ENCODE measurements at regions not wholly inside any gene's neighbourhood (a gene's known extent, or its start where the extent isn't known, plus 50 kb on each side); places are given as distances from the start of the nearest gene placed in this dataset.

- no peak for DNase-seq (ENCODE audit: extremely low read depth, low read depth)
These were observed 317.2 kb downstream of the C16orf95 start for GRCh38 chr16:87000001-87000400.

- DNase-seq (ENCODE audit: extremely low read depth, low read depth): no peak
These were observed 314.3 kb downstream of the C16orf95 start for GRCh38 chr16:87002717-87003413.

- no peak for DNase-seq (ENCODE audit: extremely low read depth, low read depth)
These were observed 313.8 kb downstream of the C16orf95 start for GRCh38 chr16:87003414-87003755.

- no peak for DNase-seq (ENCODE audit: extremely low read depth, low read depth)
These were observed 311.2 kb downstream of the C16orf95 start for GRCh38 chr16:87006021-87006420.

- DNase-seq (ENCODE audit: extremely low read depth, low read depth): no peak
These were observed 310.1 kb downstream of the C16orf95 start for GRCh38 chr16:87006789-87007745.

GRCh38 chr16:87007907-87008306, 309.3 kb downstream of the C16orf95 start:
- DNase-seq (ENCODE audit: extremely low read depth, low read depth): no peak

GRCh38 chr16:87008664-87009063, 308.5 kb downstream of the C16orf95 start:
- no peak for DNase-seq (ENCODE audit: extremely low read depth, low read depth)

- DNase-seq (ENCODE audit: extremely low read depth, low read depth): no peak
These were observed 303.9 kb downstream of the C16orf95 start for GRCh38 chr16:87012954-87013938.

GRCh38 chr16:87014112-87014511, 303.1 kb downstream of the C16orf95 start:
- no peak for DNase-seq (ENCODE audit: extremely low read depth, low read depth)

- no peak for DNase-seq (ENCODE audit: extremely low read depth, low read depth)
These were observed 302.2 kb downstream of the C16orf95 start for GRCh38 chr16:87015021-87015420.

- DNase-seq (ENCODE audit: extremely low read depth, low read depth): no peak
These were observed 300.9 kb downstream of the C16orf95 start for GRCh38 chr16:87016046-87017035.

GRCh38 chr16:87017371-87018012, 299.7 kb downstream of the C16orf95 start:
- peak; percentile 41 for DNase-seq (ENCODE audit: extremely low read depth, low read depth)

- DNase-seq (ENCODE audit: extremely low read depth, low read depth): no peak
These were observed 291.5 kb downstream of the C16orf95 start for GRCh38 chr16:87025676-87026075.

- no peak for DNase-seq (ENCODE audit: extremely low read depth, low read depth)
These were observed 290.1 kb downstream of the C16orf95 start for GRCh38 chr16:87027056-87027616.

- no peak for DNase-seq (ENCODE audit: extremely low read depth, low read depth)
These were observed 288.5 kb downstream of the C16orf95 start for GRCh38 chr16:87028481-87029320.

- no peak for DNase-seq (ENCODE audit: extremely low read depth, low read depth)
These were observed 284.6 kb downstream of the C16orf95 start for GRCh38 chr16:87032554-87032953.

GRCh38 chr16:87033021-87033471, 284.1 kb downstream of the C16orf95 start:
- DNase-seq (ENCODE audit: extremely low read depth, low read depth): no peak
